SU-DHL-6 (cell line): ENCODE measurements at regions not wholly inside any gene's neighbourhood (a gene's known extent, or its start where the extent isn't known, plus 50 kb on each side); places are given as distances from the start of the nearest gene placed in this dataset.

Source experiments
- H2AFZ ChIP-seq: fragments of 200-600 bp; sonication (generic); 2 replicates; pipeline ENCODE4 v1.6.1; 2014; ENCODE audit warnings: low read depth, mild to moderate bottlenecking, moderate library complexity, mixed read lengths, antibody characterized with exemption, low read length; ENCODE audit not compliant: severe bottlenecking
- H3F3A ChIP-seq: fragments of 200-600 bp; shearing (Covaris generic); 2 replicates; pipeline ENCODE4 v1.6.0; 2016; ENCODE audit warnings: antibody characterized with exemption, mild to moderate bottlenecking; ENCODE audit not compliant: insufficient read depth
- H3K27ac ChIP-seq: fragments of 200-600 bp; sonication (generic); 2 replicates; pipeline ENCODE4 v1.5.1; 2016; ENCODE audit warnings: low read depth, mild to moderate bottlenecking, low read length, moderate library complexity, mixed read lengths
- H3K27me3 ChIP-seq: fragments of 200-600 bp; sonication (generic), shearing (Covaris generic); 2 replicates; pipeline ENCODE4 v1.6.0; 2014; ENCODE audit warnings: mild to moderate bottlenecking, low read length
- H3K36me3 ChIP-seq: fragments of 200-600 bp; sonication (generic); 2 replicates; pipeline ENCODE4 v1.6.1; 2014; ENCODE audit warnings: mild to moderate bottlenecking, low read length, mixed read lengths
- H3K4me2 ChIP-seq: fragments of 300-600, 200-600 bp; shearing (Covaris generic), sonication (generic); 2 replicates; pipeline ENCODE4 v1.6.0; 2014; ENCODE audit warnings: low read length, low read depth, mild to moderate bottlenecking; ENCODE audit not compliant: poor library complexity, severe bottlenecking
- H3K4me3 ChIP-seq: fragments of 200-600 bp; sonication (generic); 2 replicates; pipeline ENCODE4 v1.5.1; 2014; ENCODE audit warnings: antibody characterized with exemption, low read length, mild to moderate bottlenecking, mixed read lengths; ENCODE audit not compliant: insufficient read depth, poor library complexity, severe bottlenecking
- H3K79me2 ChIP-seq: fragments of 200-600 bp; sonication (generic); 2 replicates; pipeline ENCODE4 v1.6.1; 2014; ENCODE audit warnings: mild to moderate bottlenecking, low read length, moderate library complexity; ENCODE audit not compliant: insufficient read depth
- H3K9ac ChIP-seq: fragments of 200-600 bp; sonication (generic); 2 replicates; pipeline ENCODE4 v1.7.0; 2014; ENCODE audit warnings: mild to moderate bottlenecking, low read length
- H3K9me2 ChIP-seq: fragments of 200-600 bp; sonication (generic); replicated peaks from 2 replicates; pipeline ENCODE4 v1.6.1; 2014; ENCODE audit warnings: low read length; ENCODE audit not compliant: insufficient read depth
- H3K9me3 ChIP-seq: fragments of 200-600 bp; sonication (generic); 2 replicates; pipeline ENCODE4 v1.6.1; 2014; ENCODE audit warnings: low read length, mixed read lengths; ENCODE audit not compliant: insufficient read depth
- H4K20me1 ChIP-seq: fragments of 200-600 bp; sonication (generic); 2 replicates; pipeline ENCODE4 v1.6.1; 2014; ENCODE audit warnings: low read depth, mild to moderate bottlenecking, antibody characterized with exemption, low read length, moderate library complexity, mixed read lengths
- EZH2phosphoT487 ChIP-seq: fragments of 200-600 bp; sonication (generic), shearing (Covaris generic); conservative IDR thresholded peaks from 2 replicates; pipeline ENCODE4 v1.6.1; 2018; ENCODE audit warnings: mild to moderate bottlenecking, antibody characterized with exemption, low read length, moderate library complexity, mixed read lengths
- TF ChIP-seq, protein P1 (sequence below): fragments of 200-600 bp; sonication (generic); IDR thresholded peaks from one replicate; pipeline ENCODE4 v1.5.1; 2017; ENCODE audit warnings: antibody characterized with exemption, mild to moderate bottlenecking, low read length, moderate library complexity; ENCODE audit not compliant: insufficient read depth, poor library complexity, severe bottlenecking

DNA sequence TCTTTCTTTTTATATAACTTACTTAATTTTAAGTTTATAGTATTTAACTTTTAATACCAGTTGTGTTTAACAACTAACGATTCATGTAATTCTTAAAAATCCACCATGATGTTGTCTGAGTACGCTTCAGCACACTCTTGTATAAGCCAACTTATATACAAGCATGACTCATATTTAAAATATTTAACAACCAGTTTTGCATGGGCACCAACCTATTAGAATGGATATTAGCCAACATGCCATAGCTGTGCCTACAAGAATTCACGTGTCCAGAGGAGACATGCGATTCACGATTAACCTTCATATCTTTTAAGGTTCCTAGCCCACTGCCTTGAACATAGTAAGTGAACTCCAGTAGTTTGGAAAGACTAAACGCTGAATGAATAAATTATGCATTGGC is 1023.2 kb downstream of the TBL1XR1 start:
- H3K79me2 ChIP-seq, result no peaks in the 10 kb centered on the region
- H2AFZ ChIP-seq, result no peak overlapping the region
- no peaks in the 10 kb centered on the region for H3K27me3 ChIP-seq
- H3K27ac ChIP-seq, result no peak overlapping the region
- H3K4me2 ChIP-seq, result no peak overlapping the region
- H3K36me3 ChIP-seq, result no peaks in the 10 kb centered on the region
- no peak overlapping the region for H3K4me3 ChIP-seq
- no peaks in the 10 kb centered on the region for H4K20me1 ChIP-seq
- H3K9me2 ChIP-seq, result no peaks in the 10 kb centered on the region
- H3K9me3 ChIP-seq, result no peaks in the 10 kb centered on the region
- H3F3A ChIP-seq, result no peaks in the 10 kb centered on the region
- TF ChIP-seq EZH2phosphoT487, result no peak
- TF ChIP-seq, protein P1, sequence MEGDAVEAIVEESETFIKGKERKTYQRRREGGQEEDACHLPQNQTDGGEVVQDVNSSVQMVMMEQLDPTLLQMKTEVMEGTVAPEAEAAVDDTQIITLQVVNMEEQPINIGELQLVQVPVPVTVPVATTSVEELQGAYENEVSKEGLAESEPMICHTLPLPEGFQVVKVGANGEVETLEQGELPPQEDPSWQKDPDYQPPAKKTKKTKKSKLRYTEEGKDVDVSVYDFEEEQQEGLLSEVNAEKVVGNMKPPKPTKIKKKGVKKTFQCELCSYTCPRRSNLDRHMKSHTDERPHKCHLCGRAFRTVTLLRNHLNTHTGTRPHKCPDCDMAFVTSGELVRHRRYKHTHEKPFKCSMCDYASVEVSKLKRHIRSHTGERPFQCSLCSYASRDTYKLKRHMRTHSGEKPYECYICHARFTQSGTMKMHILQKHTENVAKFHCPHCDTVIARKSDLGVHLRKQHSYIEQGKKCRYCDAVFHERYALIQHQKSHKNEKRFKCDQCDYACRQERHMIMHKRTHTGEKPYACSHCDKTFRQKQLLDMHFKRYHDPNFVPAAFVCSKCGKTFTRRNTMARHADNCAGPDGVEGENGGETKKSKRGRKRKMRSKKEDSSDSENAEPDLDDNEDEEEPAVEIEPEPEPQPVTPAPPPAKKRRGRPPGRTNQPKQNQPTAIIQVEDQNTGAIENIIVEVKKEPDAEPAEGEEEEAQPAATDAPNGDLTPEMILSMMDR, result no peak
- H3K9ac ChIP-seq, result no peak overlapping the region

DNA sequence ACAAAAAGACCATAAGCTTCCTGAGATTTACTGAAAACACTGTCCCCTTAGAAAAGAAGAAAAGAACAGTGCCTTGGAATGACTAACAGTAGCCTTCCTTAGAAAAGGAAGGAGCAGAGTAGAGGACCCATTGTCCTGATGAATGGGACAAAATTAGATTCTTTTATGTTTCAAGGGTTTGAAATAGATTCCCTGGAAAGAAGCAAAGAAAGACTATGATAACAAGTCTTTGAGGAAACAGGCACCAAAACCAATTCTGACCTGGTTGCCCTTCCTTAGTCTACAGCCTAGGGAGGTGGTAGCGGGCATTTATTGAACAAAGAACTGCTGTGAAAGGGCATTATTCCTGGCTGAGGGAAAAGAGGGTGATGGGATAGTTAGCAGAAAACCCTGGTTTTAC is 1024.8 kb downstream of the TBL1XR1 start:
- H2AFZ ChIP-seq, result no peak overlapping the region
- H3K9me2 ChIP-seq, result no peaks in the 10 kb centered on the region
- no peak overlapping the region for H3K4me3 ChIP-seq
- no peaks in the 10 kb centered on the region for H3K79me2 ChIP-seq
- H3K27ac ChIP-seq, result no peak overlapping the region
- no peaks in the 10 kb centered on the region for H3K27me3 ChIP-seq
- H3K9ac ChIP-seq, result no peak overlapping the region
- no peaks in the 10 kb centered on the region for H3K36me3 ChIP-seq
- H3F3A ChIP-seq, result no peaks in the 10 kb centered on the region
- no peaks in the 10 kb centered on the region for H3K9me3 ChIP-seq
- TF ChIP-seq EZH2phosphoT487, result no peak
- TF ChIP-seq, protein P1, result no peak
- H3K4me2 ChIP-seq, result no peak overlapping the region
- no peaks in the 10 kb centered on the region for H4K20me1 ChIP-seq

DNA sequence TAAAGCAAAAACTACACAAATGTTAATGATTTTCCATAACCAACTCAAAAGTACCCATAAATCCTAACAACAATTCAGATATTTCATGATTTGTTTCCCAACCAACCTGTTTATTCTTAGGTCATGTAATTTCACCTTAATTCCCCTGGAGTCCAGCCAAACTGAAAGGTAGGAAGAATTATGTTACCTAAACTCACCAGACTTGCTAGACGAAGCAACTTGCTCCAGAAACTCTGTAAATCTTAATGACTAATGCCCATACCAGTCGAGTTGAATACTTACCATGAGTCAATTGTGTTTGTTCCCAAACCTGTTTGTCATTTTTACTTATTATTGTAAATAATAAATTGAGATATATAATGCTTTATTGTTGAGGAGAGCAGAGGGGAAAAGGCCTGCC is 1030.0 kb downstream of the TBL1XR1 start:
- Histone ChIP-seq H4K20me1 (no peaks in the 10 kb centered on the region), H3K79me2 (no peaks in the 10 kb centered on the region), H3K27me3 (no peaks in the 10 kb centered on the region), H3K4me3 (no peak overlapping the region), H3K4me2 (no peak overlapping the region), H3K9me3 (no peaks in the 10 kb centered on the region), H3F3A (no peaks in the 10 kb centered on the region), H2AFZ (no peak overlapping the region), H3K36me3 (no peaks in the 10 kb centered on the region), H3K9ac (no peak overlapping the region), H3K9me2 (no peaks in the 10 kb centered on the region), H3K27ac (no peak overlapping the region)
- no peak for TF ChIP-seq EZH2phosphoT487
- TF ChIP-seq, protein P1, result no peak

DNA sequence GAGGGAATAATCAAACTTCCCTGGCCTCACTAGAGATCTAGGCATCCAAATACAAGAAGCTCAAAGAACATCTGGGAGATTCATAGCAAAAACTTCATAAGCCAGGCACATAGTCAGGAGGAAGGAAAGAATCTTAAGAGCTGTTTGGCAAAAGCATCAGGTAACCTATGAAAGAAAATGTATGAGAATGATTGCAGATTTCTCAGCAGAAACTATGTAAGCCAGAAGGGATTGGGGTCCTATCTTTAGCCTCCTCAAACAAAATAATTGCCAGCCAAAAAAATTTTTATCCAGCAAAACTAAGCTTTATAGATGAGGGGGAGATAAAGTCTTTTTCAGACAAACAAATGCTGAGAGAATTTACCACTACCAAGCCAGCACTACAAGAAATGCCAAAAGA is 1036.3 kb downstream of the TBL1XR1 start:
- Histone ChIP-seq H2AFZ (no peak overlapping the region), H3K4me3 (no peak overlapping the region), H3F3A (no peaks in the 10 kb centered on the region), H3K79me2 (no peaks in the 10 kb centered on the region), H3K9ac (no peak overlapping the region), H3K27ac (no peak overlapping the region), H3K4me2 (no peak overlapping the region), H3K27me3 (no peaks in the 10 kb centered on the region), H3K9me2 (no peaks in the 10 kb centered on the region), H3K9me3 (no peaks in the 10 kb centered on the region), H4K20me1 (no peaks in the 10 kb centered on the region), H3K36me3 (no peaks in the 10 kb centered on the region)
- TF ChIP-seq EZH2phosphoT487, result no peak
- TF ChIP-seq, protein P1, result no peak
